ENCODE measurements at regions not wholly inside any gene's neighbourhood (a gene's known extent, or its start where the extent isn't known, plus 50 kb on each side); places are given as distances from the start of the nearest gene placed in this dataset.

- H3K36me3 ChIP-seq = no peaks in the 10 kb centered on the region
- H3K27ac ChIP-seq = no peak overlapping the region
- no peaks in the 10 kb centered on the region for H3K27me3 ChIP-seq (ENCODE audit: insufficient read depth, low read depth, severe bottlenecking)
- no peaks in the 10 kb centered on the region for H3K9me3 ChIP-seq (ENCODE audit: severe bottlenecking)
- no peak for TF ChIP-seq CTCF (IDR thresholded peaks at IDR 0.05; ENCODE audit: low read depth, low read length)
- H3K4me3 ChIP-seq (ENCODE audit: low read depth, low read length) = no peak overlapping the region
- DNase-seq = no peak
These were observed 62.3 kb upstream of the LSM6 start for GRCh38 chr4:146113171-146113570.

GRCh38 chr4:146112389-146112788 lies 63.1 kb upstream of the LSM6 start:
- H3K27ac ChIP-seq = no peak overlapping the region
- H3K27me3 ChIP-seq (ENCODE audit: insufficient read depth, low read depth, severe bottlenecking) = no peaks in the 10 kb centered on the region
- H3K4me3 ChIP-seq (ENCODE audit: low read depth, low read length) = no peak overlapping the region
- no peaks in the 10 kb centered on the region for H3K9me3 ChIP-seq (ENCODE audit: severe bottlenecking)
- H3K36me3 ChIP-seq = no peaks in the 10 kb centered on the region
- no peak for DNase-seq
- TF ChIP-seq CTCF (IDR thresholded peaks at IDR 0.05; ENCODE audit: low read depth, low read length) = no peak

GRCh38 chr4:146110871-146111485 lies 64.5 kb upstream of the LSM6 start:
- Histone ChIP-seq H3K9me3 (ENCODE audit: severe bottlenecking) (no peaks in the 10 kb centered on the region), H3K4me3 (ENCODE audit: low read depth, low read length) (no peak overlapping the region), H3K36me3 (no peaks in the 10 kb centered on the region), H3K27me3 (ENCODE audit: insufficient read depth, low read depth, severe bottlenecking) (no peaks in the 10 kb centered on the region), H3K27ac (no peak overlapping the region)
- no peak for TF ChIP-seq CTCF (IDR thresholded peaks at IDR 0.05; ENCODE audit: low read depth, low read length)
- no peak for DNase-seq

- Histone ChIP-seq H3K27ac (no peak overlapping the region), H3K4me3 (ENCODE audit: low read depth, low read length) (no peak overlapping the region), H3K9me3 (ENCODE audit: severe bottlenecking) (no peaks in the 10 kb centered on the region), H3K27me3 (ENCODE audit: insufficient read depth, low read depth, severe bottlenecking) (no peaks in the 10 kb centered on the region), H3K36me3 (no peaks in the 10 kb centered on the region)
- DNase-seq = no peak
- no peak for TF ChIP-seq CTCF (IDR thresholded peaks at IDR 0.05; ENCODE audit: low read depth, low read length)
These were observed 66.8 kb upstream of the LSM6 start for GRCh38 chr4:146108756-146109155.

- TF ChIP-seq CTCF (IDR thresholded peaks at IDR 0.05; ENCODE audit: low read depth, low read length) = no peak
- no peaks in the 10 kb centered on the region for H3K9me3 ChIP-seq (ENCODE audit: severe bottlenecking)
- H3K27me3 ChIP-seq (ENCODE audit: insufficient read depth, low read depth, severe bottlenecking) = no peaks in the 10 kb centered on the region
- H3K27ac ChIP-seq = no peak overlapping the region
- DNase-seq = no peak
- H3K36me3 ChIP-seq = no peaks in the 10 kb centered on the region
- no peak overlapping the region for H3K4me3 ChIP-seq (ENCODE audit: low read depth, low read length)
These were observed 67.8 kb upstream of the LSM6 start for GRCh38 chr4:146107587-146108240.

GRCh38 chr4:146105464-146105863 lies 70.1 kb upstream of the LSM6 start:
- no peaks in the 10 kb centered on the region for H3K36me3 ChIP-seq
- no peaks in the 10 kb centered on the region for H3K9me3 ChIP-seq (ENCODE audit: severe bottlenecking)
- no peak for DNase-seq
- no peak overlapping the region for H3K4me3 ChIP-seq (ENCODE audit: low read depth, low read length)
- no peak for TF ChIP-seq CTCF (IDR thresholded peaks at IDR 0.05; ENCODE audit: low read depth, low read length)
- no peak overlapping the region for H3K27ac ChIP-seq
- no peaks in the 10 kb centered on the region for H3K27me3 ChIP-seq (ENCODE audit: insufficient read depth, low read depth, severe bottlenecking)
